Endothelial cell of umbilical vein (primary cell): ENCODE measurements at regions not wholly inside any gene's neighbourhood (a gene's known extent, or its start where the extent isn't known, plus 50 kb on each side); places are given as distances from the start of the nearest gene placed in this dataset.

Experiments used
- EZH2 ChIP-seq: IDR thresholded peaks from 2 replicates; pipeline ENCODE4 v1.6.1; 2012; ENCODE audit warnings: borderline replicate concordance, low read depth, mild to moderate bottlenecking, moderate library complexity, low read length, inconsistent platforms; ENCODE audit not compliant: severe bottlenecking
- FOS ChIP-seq: IDR thresholded peaks from 2 replicates; pipeline ENCODE4 v1.6.1; 2011; ENCODE audit warnings: mild to moderate bottlenecking, low read length, moderate library complexity, borderline replicate concordance; ENCODE audit not compliant: insufficient read depth
- GATA2 ChIP-seq: IDR thresholded peaks from 2 replicates; pipeline ENCODE4 v1.7.0; 2011; ENCODE audit warnings: low read depth, mild to moderate bottlenecking, moderate library complexity, mixed read lengths, low read length; ENCODE audit not compliant: insufficient read length, insufficient read depth
- JUN ChIP-seq: IDR thresholded peaks from 2 replicates; pipeline ENCODE4 v1.6.1; 2011; ENCODE audit warnings: borderline replicate concordance, low read depth; ENCODE audit not compliant: insufficient read length, insufficient read depth
- MYC ChIP-seq: IDR thresholded peaks from one replicate; pipeline ENCODE4 v1.6.1; 2011; ENCODE audit warnings: mild to moderate bottlenecking, low read depth, low read length
- POLR2A ChIP-seq: IDR thresholded peaks from 2 replicates; pipeline ENCODE4 v1.6.1; 2012; ENCODE audit warnings: low read depth, mild to moderate bottlenecking, control low read depth, low read length
- POLR2AphosphoS5 ChIP-seq: IDR thresholded peaks from 2 replicates; pipeline ENCODE4 v1.6.1; 2012; ENCODE audit warnings: low read depth, mild to moderate bottlenecking, control low read depth, low read length, moderate library complexity; ENCODE audit not compliant: insufficient read depth
- TF ChIP-seq, protein P1 (sequence below), 2 donors: IDR thresholded peaks; 1 replicate in 1 of 2; 2 replicates in 1 of 2; pipeline ENCODE4 v1.5.1; 2011; ENCODE audit warnings: low read length in 2 of 2, mild to moderate bottlenecking in 2 of 2, moderate library complexity in 2 of 2, control low read depth in 1 of 2, inconsistent platforms in 1 of 2, low read depth in 1 of 2; ENCODE audit not compliant: insufficient read depth in 1 of 2; ENCODE audit errors: extremely low read depth in 1 of 2
- TF ChIP-seq, protein P2 (sequence below): IDR thresholded peaks from 2 replicates; pipeline ENCODE4 v1.6.1; 2011; ENCODE audit not compliant: insufficient read depth, insufficient read length

DNA sequence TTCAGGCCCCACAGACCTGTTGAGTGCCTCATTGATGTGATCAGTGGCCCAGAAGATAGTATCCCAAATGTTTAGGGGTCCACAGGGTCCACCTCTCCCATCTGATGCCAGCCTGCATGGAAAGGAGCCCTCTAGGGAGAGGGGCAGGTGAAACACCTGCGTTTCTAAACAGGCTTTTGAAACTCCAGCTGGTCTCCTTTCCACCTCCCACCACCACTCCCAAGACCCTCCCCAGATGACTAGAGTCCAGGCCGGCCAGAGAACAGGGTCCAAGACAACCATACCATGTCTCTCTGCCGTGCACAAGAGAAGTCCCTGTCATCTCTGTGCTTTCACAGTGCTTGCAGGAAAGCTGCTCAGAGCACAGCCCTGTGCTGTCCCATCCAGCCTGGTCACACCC is 105.0 kb upstream of the NANOS1 start:
- no peak for TF ChIP-seq POLR2AphosphoS5
- no peak for TF ChIP-seq EZH2
- TF ChIP-seq GATA2, result no peak
- TF ChIP-seq, protein P1, sequence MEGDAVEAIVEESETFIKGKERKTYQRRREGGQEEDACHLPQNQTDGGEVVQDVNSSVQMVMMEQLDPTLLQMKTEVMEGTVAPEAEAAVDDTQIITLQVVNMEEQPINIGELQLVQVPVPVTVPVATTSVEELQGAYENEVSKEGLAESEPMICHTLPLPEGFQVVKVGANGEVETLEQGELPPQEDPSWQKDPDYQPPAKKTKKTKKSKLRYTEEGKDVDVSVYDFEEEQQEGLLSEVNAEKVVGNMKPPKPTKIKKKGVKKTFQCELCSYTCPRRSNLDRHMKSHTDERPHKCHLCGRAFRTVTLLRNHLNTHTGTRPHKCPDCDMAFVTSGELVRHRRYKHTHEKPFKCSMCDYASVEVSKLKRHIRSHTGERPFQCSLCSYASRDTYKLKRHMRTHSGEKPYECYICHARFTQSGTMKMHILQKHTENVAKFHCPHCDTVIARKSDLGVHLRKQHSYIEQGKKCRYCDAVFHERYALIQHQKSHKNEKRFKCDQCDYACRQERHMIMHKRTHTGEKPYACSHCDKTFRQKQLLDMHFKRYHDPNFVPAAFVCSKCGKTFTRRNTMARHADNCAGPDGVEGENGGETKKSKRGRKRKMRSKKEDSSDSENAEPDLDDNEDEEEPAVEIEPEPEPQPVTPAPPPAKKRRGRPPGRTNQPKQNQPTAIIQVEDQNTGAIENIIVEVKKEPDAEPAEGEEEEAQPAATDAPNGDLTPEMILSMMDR (IDR thresholded peaks at IDR 0.05; ENCODE audit: extremely low read depth in 1 of 2, insufficient read depth in 1 of 2, low read depth in 1 of 2, low read length in 2 of 2), result no peak
- TF ChIP-seq MYC, result no peak
- no peak for TF ChIP-seq POLR2A
- no peak for TF ChIP-seq FOS
- TF ChIP-seq JUN, result no peak
- TF ChIP-seq, protein P2, sequence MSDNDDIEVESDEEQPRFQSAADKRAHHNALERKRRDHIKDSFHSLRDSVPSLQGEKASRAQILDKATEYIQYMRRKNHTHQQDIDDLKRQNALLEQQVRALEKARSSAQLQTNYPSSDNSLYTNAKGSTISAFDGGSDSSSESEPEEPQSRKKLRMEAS, result no peak
